Endothelial cell of umbilical vein (primary cell): ENCODE measurements at regions not wholly inside any gene's neighbourhood (a gene's known extent, or its start where the extent isn't known, plus 50 kb on each side); places are given as distances from the start of the nearest gene placed in this dataset.

Experiments
- BruUV-seq: library from RNA; stranded (reverse); fragments of 400-500 nt; replicated peaks from 2 replicates; lab custom pipeline; 2021; lab: Mats Ljungman, UMichigan
- CTCF ChIA-PET: fragments of 300-600, 350-600 bp; sonication (Branson Sonifier 250); formaldehyde crosslinking; loops from one replicate; lab custom pipeline; 2021; ENCODE audit warnings: antibody characterized with exemption, inconsistent platforms; lab: Charles Lee
- POLR2A ChIA-PET: fragments of 300-600, 350-600 bp; sonication (Branson Sonifier 250); formaldehyde crosslinking; loops from one replicate; lab custom pipeline; 2021; ENCODE audit warnings: antibody characterized with exemption, inconsistent platforms; lab: Charles Lee
- DNase-seq: peaks from one replicate; pipeline ENCODE4 v3.0.0-alpha.2; 2011; ENCODE audit warnings: low read depth, low spot score
- FAIRE-seq: peaks from 2 replicates; lab custom pipeline; 2011; peaks lifted over from hg19 to GRCh38; lab: Jason Lieb, UNC
- H2AFZ ChIP-seq: 2 replicates; pipeline ENCODE4 v1.6.0; 2012; ENCODE audit warnings: low read depth, low read length, control low read depth, inconsistent platforms
- H3K27ac ChIP-seq: 2 replicates; pipeline ENCODE4 v1.5.1; 2011; ENCODE audit warnings: low read depth, mild to moderate bottlenecking, control low read depth, low read length, moderate library complexity; ENCODE audit not compliant: insufficient read depth
- H3K27me3 ChIP-seq, 2 experiments: 2 replicates each; pipeline versions ENCODE4 v1.6.0 to v1.6.1; 2011; ENCODE audit warnings: low read length in 2 of 2, mixed read lengths in 1 of 2; ENCODE audit not compliant: control insufficient read depth in 2 of 2, insufficient read depth in 2 of 2
- H3K36me3 ChIP-seq, 2 experiments: 2 replicates in 1 of 2; 3 replicates in 1 of 2; pipeline ENCODE4 v1.5.1; 2011; ENCODE audit warnings: low read length in 2 of 2, mild to moderate bottlenecking in 1 of 2, moderate library complexity in 1 of 2; ENCODE audit not compliant: control insufficient read depth in 2 of 2, insufficient read depth in 2 of 2; ENCODE audit errors: extremely low read depth in 1 of 2
- H3K4me1 ChIP-seq: 3 replicates; pipeline ENCODE4 v1.5.1; 2011; ENCODE audit warnings: mild to moderate bottlenecking, low read length; ENCODE audit not compliant: control insufficient read depth, insufficient read depth; ENCODE audit errors: extremely low read depth
- H3K4me2 ChIP-seq: 2 replicates; pipeline ENCODE4 v1.6.1; 2011; ENCODE audit warnings: low read length, control low read depth, mixed read lengths; ENCODE audit not compliant: insufficient read depth
- H3K4me3 ChIP-seq, 3 experiments: fragments of 200-600 bp in 1 of 3; sonication (generic), shearing (Covaris generic) in 1 of 3; replicated peaks in 1 of 3; 2 replicates each; pipeline ENCODE4 v1.5.1; 2011 to 2016; ENCODE audit warnings: control low read depth in 3 of 3, low read length in 3 of 3, mild to moderate bottlenecking in 2 of 3, inconsistent platforms in 1 of 3, low read depth in 1 of 3, moderate library complexity in 1 of 3; ENCODE audit not compliant: insufficient read depth in 1 of 3
- H3K79me2 ChIP-seq: 2 replicates; pipeline ENCODE4 v1.6.0; 2012; ENCODE audit warnings: low read length, inconsistent platforms; ENCODE audit not compliant: control insufficient read depth, insufficient read depth
- H3K9ac ChIP-seq: replicated peaks from 2 replicates; pipeline ENCODE3; 2011; ENCODE audit warnings: low read length, control low read depth; ENCODE audit not compliant: insufficient read depth; ENCODE audit errors: extremely low read depth
- H3K9me1 ChIP-seq: replicated peaks from 3 replicates; pipeline ENCODE4 v1.6.0; 2011; ENCODE audit warnings: mild to moderate bottlenecking, low read length; ENCODE audit not compliant: control insufficient read depth, insufficient read depth; ENCODE audit errors: extremely low read depth
- H3K9me3 ChIP-seq: replicated peaks from 2 replicates; pipeline ENCODE4 v1.5.1; 2012; ENCODE audit warnings: low read length, inconsistent platforms; ENCODE audit not compliant: control insufficient read depth, insufficient read depth
- H4K20me1 ChIP-seq: replicated peaks from 2 replicates; pipeline ENCODE3; 2011; ENCODE audit warnings: mild to moderate bottlenecking, low read length; ENCODE audit not compliant: control insufficient read depth, insufficient read depth; ENCODE audit errors: extremely low read depth
- EZH2 ChIP-seq: IDR thresholded peaks from 2 replicates; pipeline ENCODE4 v1.6.1; 2012; ENCODE audit warnings: borderline replicate concordance, low read depth, mild to moderate bottlenecking, moderate library complexity, low read length, inconsistent platforms; ENCODE audit not compliant: severe bottlenecking
- FOS ChIP-seq: IDR thresholded peaks from 2 replicates; pipeline ENCODE4 v1.6.1; 2011; ENCODE audit warnings: mild to moderate bottlenecking, low read length, moderate library complexity, borderline replicate concordance; ENCODE audit not compliant: insufficient read depth
- GATA2 ChIP-seq: IDR thresholded peaks from 2 replicates; pipeline ENCODE4 v1.7.0; 2011; ENCODE audit warnings: low read depth, mild to moderate bottlenecking, moderate library complexity, mixed read lengths, low read length; ENCODE audit not compliant: insufficient read length, insufficient read depth
- JUN ChIP-seq: IDR thresholded peaks from 2 replicates; pipeline ENCODE4 v1.6.1; 2011; ENCODE audit warnings: borderline replicate concordance, low read depth; ENCODE audit not compliant: insufficient read length, insufficient read depth
- MYC ChIP-seq: IDR thresholded peaks from one replicate; pipeline ENCODE4 v1.6.1; 2011; ENCODE audit warnings: mild to moderate bottlenecking, low read depth, low read length
- POLR2A ChIP-seq: IDR thresholded peaks from 2 replicates; pipeline ENCODE4 v1.6.1; 2012; ENCODE audit warnings: low read depth, mild to moderate bottlenecking, control low read depth, low read length
- POLR2AphosphoS5 ChIP-seq: IDR thresholded peaks from 2 replicates; pipeline ENCODE4 v1.6.1; 2012; ENCODE audit warnings: low read depth, mild to moderate bottlenecking, control low read depth, low read length, moderate library complexity; ENCODE audit not compliant: insufficient read depth
- dilution Hi-C: fragments of 300-500 bp; cut with MboI; formaldehyde crosslinking; loops from one replicate; pipeline ENCODE4 v1.15.0; 2019; ENCODE audit warnings: low sequenced_read_pairs; ENCODE audit not compliant: extremely low pct_ligation_motif_present
- intact Hi-C: fragments of 100-400 bp; cut with micrococcal nuclease; formaldehyde crosslinking; loops from one replicate; pipeline ENCODE4 v1.10.0; 2022
- TF ChIP-seq, protein P1 (sequence below): IDR thresholded peaks from 2 replicates; pipeline ENCODE4 v1.6.1; 2011; ENCODE audit not compliant: insufficient read depth, insufficient read length
- TF ChIP-seq, protein P2 (sequence below), 2 donors: IDR thresholded peaks; 1 replicate in 1 of 2; 2 replicates in 1 of 2; pipeline ENCODE4 v1.5.1; 2011; ENCODE audit warnings: low read length in 2 of 2, mild to moderate bottlenecking in 2 of 2, moderate library complexity in 2 of 2, control low read depth in 1 of 2, inconsistent platforms in 1 of 2, low read depth in 1 of 2; ENCODE audit not compliant: insufficient read depth in 1 of 2; ENCODE audit errors: extremely low read depth in 1 of 2

DNA sequence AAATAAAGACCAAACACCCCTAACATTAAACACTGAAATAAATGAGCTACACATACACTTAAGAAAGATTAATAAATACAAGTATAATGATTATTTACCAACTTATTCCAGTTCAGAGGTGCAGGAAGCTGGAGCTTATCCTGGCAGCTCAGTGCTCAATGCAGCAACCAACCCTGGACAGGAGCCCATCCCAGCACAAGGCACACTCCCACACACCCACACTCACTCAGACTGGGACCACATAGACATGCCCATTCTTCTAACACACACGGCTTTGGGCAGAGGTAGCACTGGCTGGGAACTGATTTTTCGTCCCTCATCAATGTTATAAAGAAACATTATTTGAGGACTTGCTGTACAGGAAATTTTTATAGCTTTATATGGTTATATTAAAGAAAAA is 797.4 kb downstream of the RPS29 start:
- FAIRE-seq (no peak), DNase-seq (no peak)
- Histone ChIP-seq H3K9me1 (no peaks in the 10 kb centered on the region), H3K27ac (no peak overlapping the region), H3K27me3 (no peaks in the 10 kb centered on the region), H4K20me1 (no peaks in the 10 kb centered on the region), H3K4me1 (no peaks in the 10 kb centered on the region), H3K36me3 (no peaks in the 10 kb centered on the region), H2AFZ (no peak overlapping the region), H3K79me2 (no peaks in the 10 kb centered on the region), H3K4me3 (no peak overlapping the region), H3K9me3 (peaks cover 3% of the 10 kb centered on the region), H3K4me2 (no peak overlapping the region), H3K9ac (no peak overlapping the region)
- intact Hi-C loops (no loop called here), dilution Hi-C loops (no loop called here)
- CTCF ChIA-PET = no interaction called here
- TF ChIP-seq JUN = no peak
- no TSS peak for BruUV-seq
- POLR2A ChIA-PET = no interaction called here

DNA sequence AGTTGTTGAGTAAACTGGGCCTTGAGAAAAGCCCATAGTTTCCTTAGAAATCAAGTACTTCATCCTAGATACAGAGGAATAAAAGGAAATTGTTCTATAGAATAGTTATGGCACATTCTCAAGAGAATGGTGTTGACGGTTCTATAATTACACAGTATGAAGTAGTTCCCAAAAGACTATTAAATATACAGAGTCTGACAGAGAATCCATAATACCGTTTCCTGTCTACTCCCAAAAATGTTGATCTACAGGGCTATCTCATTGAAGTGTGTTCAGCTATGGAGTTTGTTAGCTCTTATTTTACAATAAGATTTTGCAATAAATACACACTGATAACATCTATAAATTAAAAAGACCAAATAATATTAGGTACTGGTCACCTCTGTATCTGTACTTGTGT is 799.7 kb downstream of the RPS29 start:
- peaks cover 1% of the 10 kb centered on the region for H3K9me3 ChIP-seq
- H4K20me1 ChIP-seq = no peaks in the 10 kb centered on the region
- ChIA-PET POLR2A (no interaction called here), CTCF (no interaction called here)
- H3K27me3 ChIP-seq = no peaks in the 10 kb centered on the region
- no peak overlapping the region for H2AFZ ChIP-seq
- H3K4me3 ChIP-seq = no peak overlapping the region
- no peaks in the 10 kb centered on the region for H3K9me1 ChIP-seq
- TF ChIP-seq GATA2 = no peak
- TF ChIP-seq JUN = no peak
- TF ChIP-seq, protein P1, sequence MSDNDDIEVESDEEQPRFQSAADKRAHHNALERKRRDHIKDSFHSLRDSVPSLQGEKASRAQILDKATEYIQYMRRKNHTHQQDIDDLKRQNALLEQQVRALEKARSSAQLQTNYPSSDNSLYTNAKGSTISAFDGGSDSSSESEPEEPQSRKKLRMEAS = no peak
- TF ChIP-seq POLR2AphosphoS5 = no peak
- TF ChIP-seq, protein P2, sequence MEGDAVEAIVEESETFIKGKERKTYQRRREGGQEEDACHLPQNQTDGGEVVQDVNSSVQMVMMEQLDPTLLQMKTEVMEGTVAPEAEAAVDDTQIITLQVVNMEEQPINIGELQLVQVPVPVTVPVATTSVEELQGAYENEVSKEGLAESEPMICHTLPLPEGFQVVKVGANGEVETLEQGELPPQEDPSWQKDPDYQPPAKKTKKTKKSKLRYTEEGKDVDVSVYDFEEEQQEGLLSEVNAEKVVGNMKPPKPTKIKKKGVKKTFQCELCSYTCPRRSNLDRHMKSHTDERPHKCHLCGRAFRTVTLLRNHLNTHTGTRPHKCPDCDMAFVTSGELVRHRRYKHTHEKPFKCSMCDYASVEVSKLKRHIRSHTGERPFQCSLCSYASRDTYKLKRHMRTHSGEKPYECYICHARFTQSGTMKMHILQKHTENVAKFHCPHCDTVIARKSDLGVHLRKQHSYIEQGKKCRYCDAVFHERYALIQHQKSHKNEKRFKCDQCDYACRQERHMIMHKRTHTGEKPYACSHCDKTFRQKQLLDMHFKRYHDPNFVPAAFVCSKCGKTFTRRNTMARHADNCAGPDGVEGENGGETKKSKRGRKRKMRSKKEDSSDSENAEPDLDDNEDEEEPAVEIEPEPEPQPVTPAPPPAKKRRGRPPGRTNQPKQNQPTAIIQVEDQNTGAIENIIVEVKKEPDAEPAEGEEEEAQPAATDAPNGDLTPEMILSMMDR (IDR thresholded peaks at IDR 0.05; ENCODE audit: extremely low read depth in 1 of 2, insufficient read depth in 1 of 2, low read depth in 1 of 2, low read length in 2 of 2) = no peak
- no peak for TF ChIP-seq EZH2
- no peak for TF ChIP-seq FOS
- no peak for TF ChIP-seq MYC
- TF ChIP-seq POLR2A = no peak
- FAIRE-seq (no peak), DNase-seq (no peak)
- H3K4me2 ChIP-seq = no peak overlapping the region
- no peak overlapping the region for H3K27ac ChIP-seq
- H3K79me2 ChIP-seq = no peaks in the 10 kb centered on the region
- H3K36me3 ChIP-seq = no peaks in the 10 kb centered on the region
- H3K9ac ChIP-seq = no peak overlapping the region
- dilution Hi-C loops (no loop called here), intact Hi-C loops (no loop called here)
- no peaks in the 10 kb centered on the region for H3K4me1 ChIP-seq
- no TSS peak for BruUV-seq
